Fibroblast of lung (primary cell): ENCODE measurements at regions not wholly inside any gene's neighbourhood (a gene's known extent, or its start where the extent isn't known, plus 50 kb on each side); places are given as distances from the start of the nearest gene placed in this dataset.

Experiments used
- CTCF ChIP-seq, 2 donors: IDR thresholded peaks in 1 of 2; conservative IDR thresholded peaks in 1 of 2; 1 replicate in 1 of 2; 2 replicates in 1 of 2; pipeline ENCODE4 v1.5.1; 2011 to 2012; ENCODE audit warnings: low read length in 2 of 2, control low read depth in 1 of 2, inconsistent platforms in 1 of 2, low read depth in 1 of 2, mild to moderate bottlenecking in 1 of 2
- EZH2 ChIP-seq: IDR thresholded peaks from 2 replicates; pipeline ENCODE4 v1.5.1; 2012; ENCODE audit warnings: low read length, control low read depth, mild to moderate bottlenecking; ENCODE audit errors: missing control alignments

GRCh38 chr4:26263165-26263564 is 57.6 kb upstream of the RBPJ start:
- TF ChIP-seq CTCF (conservative IDR thresholded peaks at IDR 0.05 in 1 of 2, IDR thresholded peaks at IDR 0.05 in 1 of 2; ENCODE audit: low read depth in 1 of 2, low read length in 2 of 2) (no peak), EZH2 (no peak)
